CD4-positive, alpha-beta T cell treated with Interleukin-17A for 1 hour (primary cell): ENCODE measurements at regions not wholly inside any gene's neighbourhood (a gene's known extent, or its start where the extent isn't known, plus 50 kb on each side); places are given as distances from the start of the nearest gene placed in this dataset.

Experiments
- DNase-seq: peaks from one replicate; pipeline ENCODE4 v3.0.0-alpha.2; 2020

- DNase-seq = no peak
These were observed 396.6 kb downstream of the NPHP4 start for GRCh38 chr1:5595531-5596170.

DNA sequence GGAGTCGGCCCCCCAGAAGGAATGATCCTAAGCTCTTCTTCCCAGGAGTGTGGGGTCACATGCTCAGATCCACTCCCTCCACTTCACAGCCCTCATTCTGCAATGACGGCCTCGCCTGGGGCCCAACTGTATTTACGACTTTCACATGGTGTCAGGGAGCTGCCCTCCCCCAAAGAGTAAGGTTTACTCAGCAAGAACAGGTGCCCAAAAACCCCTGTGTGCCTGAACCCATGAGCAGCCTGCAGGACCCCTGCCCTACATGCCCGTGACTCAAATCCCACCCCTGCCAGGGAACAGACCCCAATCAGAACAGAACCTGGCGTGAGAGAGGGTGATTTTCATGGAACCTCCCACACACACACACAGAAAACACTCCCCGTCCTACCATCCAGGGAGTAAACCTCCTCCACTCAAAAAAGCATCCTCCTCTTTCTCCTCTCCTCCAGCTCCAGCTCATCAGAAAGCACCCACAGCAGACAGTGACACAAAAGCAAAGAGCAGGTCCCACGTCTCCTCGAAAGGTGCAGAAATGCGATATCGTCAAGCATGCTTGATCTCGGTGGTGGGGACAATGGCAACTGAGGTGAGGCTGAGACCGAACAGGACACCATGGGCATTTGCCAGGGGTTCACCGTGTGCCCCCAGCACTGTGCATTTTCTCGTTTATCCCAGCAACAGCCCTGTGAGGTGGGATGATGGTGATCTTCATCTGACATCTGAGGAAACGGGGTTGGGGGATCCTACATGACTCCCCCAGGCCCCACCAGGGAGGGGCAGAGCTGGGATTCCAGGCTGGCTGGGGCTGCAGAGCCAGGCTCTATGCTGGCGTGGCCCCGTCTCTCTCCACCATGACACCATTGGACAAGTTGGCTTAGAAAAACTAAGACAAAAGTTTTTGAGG, 397.9 kb downstream of the NPHP4 start:
- DNase-seq = no peak

GRCh38 chr1:5590717-5591116, 401.5 kb downstream of the NPHP4 start:
- DNase-seq = no peak

- no peak for DNase-seq
These were observed 405.6 kb downstream of the NPHP4 start for GRCh38 chr1:5586629-5587028.

- DNase-seq = no peak
These were observed 407.0 kb downstream of the NPHP4 start for GRCh38 chr1:5585256-5585655.

- no peak for DNase-seq
These were observed 411.3 kb downstream of the NPHP4 start for GRCh38 chr1:5580926-5581325.

DNA sequence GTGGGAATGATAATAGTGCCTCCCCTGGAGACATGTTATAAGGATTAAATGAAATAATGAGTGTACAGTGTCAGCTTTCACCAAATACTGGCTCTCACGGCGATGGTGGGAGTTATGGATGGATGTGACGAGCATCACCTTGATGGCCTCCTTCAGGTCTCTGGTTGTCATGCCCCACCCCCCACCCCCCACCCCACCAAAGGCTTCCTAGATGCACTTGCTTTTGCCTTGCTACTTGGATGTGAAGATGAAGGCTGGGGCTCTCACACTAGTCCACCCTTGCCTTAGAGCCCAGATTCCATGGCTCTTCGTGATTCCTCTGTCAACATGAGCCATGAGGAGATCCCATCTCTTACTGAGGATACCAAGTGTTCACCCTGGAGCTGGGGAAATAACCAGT, 412.3 kb downstream of the NPHP4 start:
- no peak for DNase-seq

- DNase-seq = no peak
These were observed 413.5 kb downstream of the NPHP4 start for GRCh38 chr1:5578690-5579089.

- no peak for DNase-seq
These were observed 414.8 kb downstream of the NPHP4 start for GRCh38 chr1:5577255-5578040.

GRCh38 chr1:5576673-5577065, 415.6 kb downstream of the NPHP4 start:
- DNase-seq = no peak

DNA sequence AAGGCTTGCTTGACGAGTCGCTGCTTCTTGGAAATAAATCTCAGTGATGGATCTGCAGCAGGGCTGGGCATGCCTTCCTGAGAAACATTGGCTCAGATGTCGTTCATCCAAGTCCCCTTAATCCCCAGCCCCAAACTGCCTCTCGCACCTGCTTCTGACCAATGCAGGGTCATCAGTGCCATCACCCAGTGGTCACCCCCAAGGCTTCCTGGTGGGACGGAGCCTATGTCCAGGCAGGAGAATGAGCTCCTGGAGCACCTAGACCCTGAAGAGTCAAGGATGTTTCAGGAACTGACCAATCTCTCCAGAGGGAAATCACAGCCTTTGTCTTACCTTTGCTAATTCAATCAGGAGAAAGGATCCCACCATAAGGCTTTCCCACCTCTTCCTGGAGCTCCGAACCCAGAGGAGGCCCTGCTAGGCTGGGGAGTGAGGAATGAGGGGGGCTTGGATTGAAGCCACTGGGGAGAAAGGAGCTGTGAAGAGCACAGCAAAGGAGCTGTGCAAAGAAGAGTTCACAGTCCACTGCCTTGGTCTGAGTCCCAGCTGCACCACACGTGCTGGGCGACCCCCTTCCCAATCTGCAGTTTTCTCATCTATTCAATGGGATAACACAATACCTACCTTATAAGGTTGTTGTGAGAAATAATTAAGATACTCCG, 416.1 kb downstream of the NPHP4 start:
- no peak for DNase-seq

DNA sequence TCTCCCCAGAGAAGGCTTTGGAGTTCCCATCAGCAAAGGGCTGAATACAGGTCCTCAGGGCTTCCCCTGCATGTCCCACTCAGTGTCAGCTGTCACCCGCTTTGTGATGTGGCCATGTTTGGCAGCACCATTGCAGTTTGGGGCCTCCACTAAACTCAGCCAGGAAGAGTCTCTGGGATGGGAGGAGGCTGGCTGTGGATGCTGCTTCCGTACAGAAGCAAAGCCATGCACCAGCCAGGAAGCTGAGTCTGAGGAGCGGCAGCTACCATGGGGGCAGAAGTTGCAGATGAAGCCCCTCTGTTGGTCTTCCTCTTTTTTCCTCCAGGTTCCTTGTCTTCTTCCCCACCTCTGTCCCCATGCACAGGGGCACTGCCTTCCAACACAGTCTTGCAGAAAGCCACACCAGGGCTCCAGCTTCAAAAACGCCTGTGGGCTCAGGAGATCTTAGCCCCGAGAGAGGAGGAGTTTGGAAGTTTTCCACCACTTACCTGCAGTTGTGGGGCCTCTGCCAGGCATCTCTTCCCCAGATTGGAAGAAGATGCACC, 416.8 kb downstream of the NPHP4 start:
- no peak for DNase-seq

DNA sequence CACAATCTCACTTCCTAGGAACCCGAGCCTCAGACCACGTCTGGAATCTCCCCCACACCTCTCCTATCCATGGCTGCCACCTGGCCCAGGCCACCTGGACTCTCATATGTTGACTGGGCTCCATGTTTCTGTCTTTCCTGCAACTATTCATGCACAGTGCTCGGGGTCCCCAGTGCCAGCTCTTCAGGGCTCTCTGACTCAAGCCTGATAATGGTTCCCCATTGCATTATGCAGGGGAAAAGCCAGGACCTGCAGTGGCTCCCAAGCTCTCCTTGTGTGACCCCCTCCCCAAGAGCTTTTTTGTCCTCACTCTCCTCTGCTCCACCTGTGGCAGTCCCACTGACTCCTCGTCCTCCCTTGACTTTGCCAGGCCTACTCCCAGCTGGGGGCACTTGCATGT, 417.6 kb downstream of the NPHP4 start:
- no peak for DNase-seq

DNA sequence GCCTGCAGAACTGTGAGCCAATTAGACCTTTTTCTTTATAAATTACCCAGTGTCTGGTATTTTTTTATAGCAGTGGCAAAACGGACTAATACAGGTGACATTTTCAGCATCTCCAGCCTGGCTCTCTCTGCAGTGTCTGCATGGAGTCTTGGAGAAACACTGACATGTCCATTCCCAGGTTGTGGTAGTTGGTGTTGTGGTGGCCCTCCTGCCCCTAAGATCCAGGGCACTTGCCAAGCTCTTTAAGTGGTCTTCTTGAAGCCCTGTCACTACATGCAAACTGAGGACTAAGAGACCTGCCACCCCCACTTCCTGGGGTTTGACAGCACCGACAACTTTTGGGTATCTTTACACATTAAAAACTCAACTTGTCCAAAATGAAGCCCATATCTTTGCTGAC, 419.4 kb downstream of the NPHP4 start:
- DNase-seq = no peak

- DNase-seq = no peak
These were observed 420.3 kb downstream of the NPHP4 start for GRCh38 chr1:5571861-5572401.

GRCh38 chr1:5571438-5571837, 420.8 kb downstream of the NPHP4 start:
- no peak for DNase-seq

- no peak for DNase-seq
These were observed 421.3 kb downstream of the NPHP4 start for GRCh38 chr1:5570931-5571330.

GRCh38 chr1:5568321-5568720, 423.9 kb downstream of the NPHP4 start:
- no peak for DNase-seq

DNA sequence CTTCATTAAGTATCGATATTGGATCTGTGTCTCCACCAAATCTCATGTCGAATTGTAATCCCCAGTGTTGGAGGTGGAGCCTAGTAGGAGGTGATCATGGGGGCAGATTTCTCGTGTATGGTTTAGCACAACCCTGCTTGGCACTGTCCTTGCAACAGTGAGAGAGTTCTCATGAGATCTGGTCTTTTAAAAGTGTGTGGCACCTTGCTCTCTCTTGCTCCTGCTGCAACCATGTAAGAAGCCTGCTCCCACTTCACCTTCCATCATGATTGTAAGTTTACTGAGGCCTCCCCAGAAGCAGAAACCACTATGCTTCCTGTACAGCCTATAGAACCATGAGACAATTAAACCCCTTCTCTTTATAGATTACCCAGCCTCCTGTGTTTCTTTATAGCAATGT, 424.4 kb downstream of the NPHP4 start:
- no peak for DNase-seq

GRCh38 chr1:5566924-5567323, 425.3 kb downstream of the NPHP4 start:
- DNase-seq = no peak

- DNase-seq = no peak
These were observed 426.7 kb downstream of the NPHP4 start for GRCh38 chr1:5565281-5566125.
